Ishikawa (cell line): ENCODE measurements at regions not wholly inside any gene's neighbourhood (a gene's known extent, or its start where the extent isn't known, plus 50 kb on each side); places are given as distances from the start of the nearest gene placed in this dataset.
A peak's percentile ranks its signal among the peaks of the same experiment; 100 is the strongest.

Experiments
- CREB1 ChIP-seq: IDR thresholded peaks from 2 replicates; pipeline ENCODE4 v1.6.1; 2012; ENCODE audit warnings: low read depth
- EGR1 ChIP-seq: IDR thresholded peaks from 2 replicates; pipeline ENCODE4 v1.6.1; 2012
- EP300 ChIP-seq: IDR thresholded peaks from 2 replicates; pipeline ENCODE4 v1.6.1; 2012; ENCODE audit warnings: borderline replicate concordance
- FOXM1 ChIP-seq: IDR thresholded peaks from 2 replicates; pipeline ENCODE4 v1.6.1; 2012; ENCODE audit warnings: low read depth, borderline replicate concordance
- NFIC ChIP-seq: IDR thresholded peaks from 2 replicates; pipeline ENCODE4 v1.6.1; 2012
- RAD21 ChIP-seq: IDR thresholded peaks from 2 replicates; pipeline ENCODE4 v1.6.1; 2012; ENCODE audit warnings: low read depth
- REST ChIP-seq: IDR thresholded peaks from 2 replicates; pipeline ENCODE4 v1.6.1; 2012; ENCODE audit warnings: low read depth, mild to moderate bottlenecking
- TCF12 ChIP-seq: IDR thresholded peaks from 2 replicates; pipeline ENCODE4 v1.6.1; 2012; ENCODE audit warnings: low read depth
- TEAD4 ChIP-seq: IDR thresholded peaks from 2 replicates; pipeline ENCODE4 v1.6.1; 2012
- USF1 ChIP-seq: IDR thresholded peaks from 2 replicates; pipeline ENCODE4 v1.6.1; 2012
- YY1 ChIP-seq: IDR thresholded peaks from 2 replicates; pipeline ENCODE4 v1.6.1; 2012; ENCODE audit warnings: low read depth
- ZBTB7A ChIP-seq: IDR thresholded peaks from 2 replicates; pipeline ENCODE4 v1.6.1; 2012; ENCODE audit warnings: low read depth
- TF ChIP-seq, protein P1 (sequence below): IDR thresholded peaks from 2 replicates; pipeline ENCODE4 v1.6.1; 2012

DNA sequence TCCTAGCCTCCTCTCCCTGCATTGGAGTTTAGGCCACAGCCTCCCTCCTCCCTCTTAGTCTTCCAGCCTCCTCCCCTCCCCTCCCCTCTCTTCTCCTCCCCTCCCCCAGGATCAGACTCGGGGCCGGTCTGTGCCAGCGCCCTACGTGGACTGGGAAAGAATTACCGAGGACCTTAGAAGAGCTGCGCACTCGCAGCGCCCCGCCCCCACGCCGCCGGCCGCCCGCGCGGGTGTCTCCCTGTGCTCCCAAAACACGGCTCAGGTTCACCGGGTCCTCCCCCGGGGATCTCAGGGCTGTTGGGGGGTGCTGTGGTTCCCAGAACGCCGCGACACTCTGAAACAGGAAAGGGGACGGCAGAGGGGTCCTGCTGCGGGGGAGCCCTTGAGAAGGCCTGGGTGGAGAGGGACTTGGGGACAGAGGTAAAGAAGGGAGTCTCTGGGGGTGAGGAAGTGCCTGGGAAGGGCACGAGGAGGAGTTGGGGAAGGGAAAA lies 122.3 kb upstream of the TBL1X start:
- 0 out of 2 replicates have a peak, but pooled peaks have one; percentile 18 for TF ChIP-seq NFIC
- TF ChIP-seq EP300: no peak; the same call in 1 of the 2 replicates
- TF ChIP-seq REST: no peak
- TF ChIP-seq, protein P1, sequence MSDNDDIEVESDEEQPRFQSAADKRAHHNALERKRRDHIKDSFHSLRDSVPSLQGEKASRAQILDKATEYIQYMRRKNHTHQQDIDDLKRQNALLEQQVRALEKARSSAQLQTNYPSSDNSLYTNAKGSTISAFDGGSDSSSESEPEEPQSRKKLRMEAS: no peak
- no peak for TF ChIP-seq EGR1
- no peak for TF ChIP-seq TEAD4
- TF ChIP-seq YY1: no peak
- no peak for TF ChIP-seq ZBTB7A
- TF ChIP-seq TCF12: peak; percentile 47; the same call in 1 of the 2 replicates
- TF ChIP-seq RAD21: no peak
- TF ChIP-seq FOXM1: no peak
- no peak for TF ChIP-seq USF1
- TF ChIP-seq CREB1: no peak; the same call in 1 of the 2 replicates
